Right lobe of liver (tissue), 6 donors: ENCODE measurements at regions not wholly inside any gene's neighbourhood (a gene's known extent, or its start where the extent isn't known, plus 50 kb on each side); places are given as distances from the start of the nearest gene placed in this dataset.

ENCODE experiments used
- ATAC-seq, 4 donors: fragments of 200-7000 bp; cut with Tn5 transposase; one replicate each; pipeline ENCODE4 v1.9.1; 2020; ENCODE audit warnings: mild to moderate bottlenecking in 4 of 4, moderate library complexity in 4 of 4
- DNase-seq, 3 donors: peaks; one replicate each; pipeline ENCODE4 v3.0.0-alpha.2; 2020
- H3K27ac ChIP-seq, 3 donors: fragments of 200-600 bp; one replicate each; pipeline ENCODE4 v1.8.0; 2022
- H3K27me3 ChIP-seq, 2 donors: fragments of 200-600 bp; one replicate each; pipeline ENCODE4 v1.8.0; 2022
- H3K36me3 ChIP-seq, 4 donors: fragments of 200-600 bp; sonication (generic) in 1 of 4; one replicate each; pipeline versions ENCODE4 v1.5.1 to v1.8.0; 2017 to 2022; ENCODE audit warnings: control low read depth in 1 of 4
- H3K4me1 ChIP-seq, 4 donors: fragments of 200-600 bp; sonication (generic) in 1 of 4; one replicate each; pipeline versions ENCODE4 v1.5.1 to v1.8.0; 2017 to 2022; ENCODE audit warnings: control low read depth in 1 of 4
- H3K4me3 ChIP-seq, 3 donors: fragments of 200-600 bp; one replicate each; pipeline ENCODE4 v1.8.0; 2022
- H3K9me3 ChIP-seq, 4 donors: fragments of 200-600 bp; sonication (generic) in 1 of 4; one replicate each; pipeline versions ENCODE4 v1.5.1 to v1.8.0; 2017 to 2022; ENCODE audit warnings: control low read depth in 1 of 4
- CTCF ChIP-seq, 4 donors: fragments of 200-600 bp in 3 of 4; fragments of 450-650 bp in 1 of 4; IDR thresholded peaks; one replicate each; pipeline versions ENCODE4 v1.5.1 to v1.8.0; 2016 to 2022; ENCODE audit warnings: antibody characterized with exemption in 4 of 4, mild to moderate bottlenecking in 2 of 4
- POLR2A ChIP-seq: fragments of 450-650 bp; IDR thresholded peaks from one replicate; pipeline ENCODE4 v1.6.1; 2017; ENCODE audit warnings: antibody characterized with exemption, mild to moderate bottlenecking
- WGBS: methylation state at CpG from one replicate; pipeline ENCODE4 v1.1.6; 2018; ENCODE audit warnings: low coverage, low lambda C conversion rate; ENCODE audit not compliant: insufficient coverage; ENCODE audit errors: missing lambda C conversion rate; 5-methylcytosine and 5-hydroxymethylcytosine counted together
- intact Hi-C, 2 donors: fragments of 100-400 bp; cut with DNase I; formaldehyde crosslinking; loops; one replicate each; pipeline versions ENCODE4 v1.11.2 to v1.14.1; 2022
- donor health status: DM: no; HTN: yes; CAD: no.
- donor health status: DM: no; HTN: no; CAD: no.
- donor health status: DM: no; HTN: no; CAD: no.
- donor health status: DM: no; HTN: yes; CAD: no.
- donor health status: DM: no; HTN: yes; CAD: no.

- Histone ChIP-seq H3K27me3 (no peaks in the 10 kb centered on the region), H3K4me1 (no peaks in the 10 kb centered on the region), H3K4me3 (no peak overlapping the region), H3K27ac (no peak overlapping the region), H3K36me3 (no peaks in the 10 kb centered on the region), H3K9me3 (no peaks in the 10 kb centered on the region)
- DNase-seq, result no peak
- WGBS, result 33% methylated on average over 2 of the region's 2 CpGs
- TF ChIP-seq POLR2A (no peak), CTCF (IDR thresholded peaks at IDR 0.05) (no peak)
- ATAC-seq, result no peak
- intact Hi-C loops, result loop anchor here in 1 of 2 donors (10.0 kb wide), 1 partner anchor 314 kb away; no protein-coding TSS in a partner anchor
Observed at GRCh38 chr9:15100571-15100970, 190.3 kb upstream of the FREM1 start.

- TF ChIP-seq POLR2A (no peak), CTCF (IDR thresholded peaks at IDR 0.05) (no peak)
- H3K27ac ChIP-seq, result no peak overlapping the region
- H3K4me1 ChIP-seq, result no peaks in the 10 kb centered on the region
- H3K36me3 ChIP-seq, result no peaks in the 10 kb centered on the region
- ATAC-seq (no peak), DNase-seq (no peak)
- H3K27me3 ChIP-seq, result no peaks in the 10 kb centered on the region
- 53% methylated on average over 2 of the region's 2 CpGs for WGBS
- no peak overlapping the region for H3K4me3 ChIP-seq
- H3K9me3 ChIP-seq, result no peaks in the 10 kb centered on the region
- intact Hi-C loops, result no loop called here
Observed at GRCh38 chr9:15096972-15097371, 186.7 kb upstream of the FREM1 start.

- Histone ChIP-seq H3K27ac (no peak overlapping the region), H3K36me3 (no peaks in the 10 kb centered on the region), H3K4me3 (no peak overlapping the region), H3K9me3 (no peaks in the 10 kb centered on the region), H3K4me1 (no peaks in the 10 kb centered on the region), H3K27me3 (no peaks in the 10 kb centered on the region)
- 85% methylated on average over 3 of the region's 3 CpGs for WGBS
- intact Hi-C loops, result no loop called here
- ATAC-seq, result no peak
- DNase-seq, result no peak
- TF ChIP-seq CTCF (IDR thresholded peaks at IDR 0.05), result no peak
- TF ChIP-seq POLR2A, result no peak
Observed at GRCh38 chr9:15086778-15087324, 176.6 kb upstream of the FREM1 start.

- Histone ChIP-seq H3K4me1 (no peaks in the 10 kb centered on the region), H3K9me3 (no peaks in the 10 kb centered on the region), H3K27me3 (no peaks in the 10 kb centered on the region), H3K36me3 (no peaks in the 10 kb centered on the region), H3K27ac (no peak overlapping the region), H3K4me3 (no peak overlapping the region)
- intact Hi-C loops, result no loop called here
- DNase-seq (no peak), ATAC-seq (no peak)
- no peak for TF ChIP-seq CTCF (IDR thresholded peaks at IDR 0.05)
- no peak for TF ChIP-seq POLR2A
- 63% methylated on average over 6 of the region's 6 CpGs for WGBS
Observed at GRCh38 chr9:15086156-15086763, 176.0 kb upstream of the FREM1 start.
